PC-9 (cell line): ENCODE measurements at regions not wholly inside any gene's neighbourhood (a gene's known extent, or its start where the extent isn't known, plus 50 kb on each side); places are given as distances from the start of the nearest gene placed in this dataset.

ENCODE experiments used
- EZH2 ChIP-seq: fragments of 200-600 bp; sonication (generic); IDR thresholded peaks from 2 replicates; pipeline ENCODE4 v1.8.0; 2017; ENCODE audit warnings: antibody characterized with exemption, low read depth
- TF ChIP-seq, protein P1 (sequence below): fragments of 200-600 bp; sonication (generic); conservative IDR thresholded peaks from 2 replicates; pipeline ENCODE4 v1.6.1; 2017; ENCODE audit warnings: mixed run types, antibody characterized with exemption, mild to moderate bottlenecking, moderate library complexity

DNA sequence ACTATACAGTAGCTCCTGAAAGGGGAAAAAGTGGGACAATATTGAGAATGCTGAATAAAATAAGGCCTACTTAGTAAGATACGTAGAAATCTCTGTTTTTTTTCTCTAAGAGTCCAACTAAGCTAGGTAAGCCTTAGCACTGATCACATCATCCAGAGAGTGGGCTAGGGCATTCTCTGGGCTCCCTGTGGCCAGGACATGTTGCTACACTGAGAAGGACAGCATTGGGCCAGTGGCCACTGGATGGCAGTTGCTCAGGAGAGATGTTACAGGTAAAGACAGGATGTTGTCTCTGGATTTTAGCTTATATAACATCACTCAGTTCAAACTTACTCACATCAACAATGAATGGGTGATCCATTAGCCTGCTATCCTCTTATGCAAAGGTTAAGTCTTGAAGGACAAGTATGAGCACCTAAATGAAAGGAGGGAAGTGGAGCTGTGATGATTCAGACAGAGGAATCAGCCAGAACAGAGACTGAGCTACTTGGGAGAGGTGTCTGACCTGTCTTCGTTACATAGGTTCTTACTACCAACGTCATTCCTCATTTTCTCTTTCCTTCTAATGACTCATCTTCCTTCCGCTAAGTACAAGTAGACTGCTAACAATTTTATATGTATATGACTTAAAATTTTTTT is 226.6 kb upstream of the ADCY2 start:
- TF ChIP-seq, protein P1, sequence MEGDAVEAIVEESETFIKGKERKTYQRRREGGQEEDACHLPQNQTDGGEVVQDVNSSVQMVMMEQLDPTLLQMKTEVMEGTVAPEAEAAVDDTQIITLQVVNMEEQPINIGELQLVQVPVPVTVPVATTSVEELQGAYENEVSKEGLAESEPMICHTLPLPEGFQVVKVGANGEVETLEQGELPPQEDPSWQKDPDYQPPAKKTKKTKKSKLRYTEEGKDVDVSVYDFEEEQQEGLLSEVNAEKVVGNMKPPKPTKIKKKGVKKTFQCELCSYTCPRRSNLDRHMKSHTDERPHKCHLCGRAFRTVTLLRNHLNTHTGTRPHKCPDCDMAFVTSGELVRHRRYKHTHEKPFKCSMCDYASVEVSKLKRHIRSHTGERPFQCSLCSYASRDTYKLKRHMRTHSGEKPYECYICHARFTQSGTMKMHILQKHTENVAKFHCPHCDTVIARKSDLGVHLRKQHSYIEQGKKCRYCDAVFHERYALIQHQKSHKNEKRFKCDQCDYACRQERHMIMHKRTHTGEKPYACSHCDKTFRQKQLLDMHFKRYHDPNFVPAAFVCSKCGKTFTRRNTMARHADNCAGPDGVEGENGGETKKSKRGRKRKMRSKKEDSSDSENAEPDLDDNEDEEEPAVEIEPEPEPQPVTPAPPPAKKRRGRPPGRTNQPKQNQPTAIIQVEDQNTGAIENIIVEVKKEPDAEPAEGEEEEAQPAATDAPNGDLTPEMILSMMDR = no peak
- TF ChIP-seq EZH2 = no peak
